ENCODE measurements at regions not wholly inside any gene's neighbourhood (a gene's known extent, or its start where the extent isn't known, plus 50 kb on each side); places are given as distances from the start of the nearest gene placed in this dataset.

GRCh38 chr4:68735106-68735505 lies 64.7 kb upstream of the UGT2B15 start:
- TF ChIP-seq, protein P1, sequence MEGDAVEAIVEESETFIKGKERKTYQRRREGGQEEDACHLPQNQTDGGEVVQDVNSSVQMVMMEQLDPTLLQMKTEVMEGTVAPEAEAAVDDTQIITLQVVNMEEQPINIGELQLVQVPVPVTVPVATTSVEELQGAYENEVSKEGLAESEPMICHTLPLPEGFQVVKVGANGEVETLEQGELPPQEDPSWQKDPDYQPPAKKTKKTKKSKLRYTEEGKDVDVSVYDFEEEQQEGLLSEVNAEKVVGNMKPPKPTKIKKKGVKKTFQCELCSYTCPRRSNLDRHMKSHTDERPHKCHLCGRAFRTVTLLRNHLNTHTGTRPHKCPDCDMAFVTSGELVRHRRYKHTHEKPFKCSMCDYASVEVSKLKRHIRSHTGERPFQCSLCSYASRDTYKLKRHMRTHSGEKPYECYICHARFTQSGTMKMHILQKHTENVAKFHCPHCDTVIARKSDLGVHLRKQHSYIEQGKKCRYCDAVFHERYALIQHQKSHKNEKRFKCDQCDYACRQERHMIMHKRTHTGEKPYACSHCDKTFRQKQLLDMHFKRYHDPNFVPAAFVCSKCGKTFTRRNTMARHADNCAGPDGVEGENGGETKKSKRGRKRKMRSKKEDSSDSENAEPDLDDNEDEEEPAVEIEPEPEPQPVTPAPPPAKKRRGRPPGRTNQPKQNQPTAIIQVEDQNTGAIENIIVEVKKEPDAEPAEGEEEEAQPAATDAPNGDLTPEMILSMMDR (conservative IDR thresholded peaks at IDR 0.05; ENCODE audit: low read length) = no peak
- no peak for TF ChIP-seq EZH2phosphoT487 (IDR thresholded peaks at IDR 0.05; ENCODE audit: borderline replicate concordance, low read depth, low read length)
